ENCODE measurements at regions not wholly inside any gene's neighbourhood (a gene's known extent, or its start where the extent isn't known, plus 50 kb on each side); places are given as distances from the start of the nearest gene placed in this dataset.

- no peaks in the 10 kb centered on the region for H3K9me2 ChIP-seq (replicated peaks; ENCODE audit: low read length)
- no peaks in the 10 kb centered on the region for H3K9me3 ChIP-seq (ENCODE audit: low read length)
- H3K36me3 ChIP-seq (ENCODE audit: low read depth, low read length) = no peaks in the 10 kb centered on the region
- DNase-seq (no peak), ATAC-seq (no peak)
- H2AFZ ChIP-seq (ENCODE audit: low read length) = no peak overlapping the region
- no peak overlapping the region for H3K4me2 ChIP-seq (ENCODE audit: low read length)
- ChIA-PET POLR2A (ENCODE audit: unreplicated experiment) (no interaction called here), CTCF (no interaction called here)
- H3K27ac ChIP-seq (ENCODE audit: low read length) = no peak overlapping the region
- H3K4me1 ChIP-seq (ENCODE audit: insufficient read depth, low read length) = no peaks in the 10 kb centered on the region
- no peak overlapping the region for H3K9ac ChIP-seq (ENCODE audit: low read length)
- no peaks in the 10 kb centered on the region for H3F3A ChIP-seq (ENCODE audit: low read length, unreplicated experiment)
- no peaks in the 10 kb centered on the region for H3K27me3 ChIP-seq (ENCODE audit: low read length)
- no peak overlapping the region for H3K4me3 ChIP-seq (ENCODE audit: low read length)
- no TSS peak for BruUV-seq (replicated peaks)
- intact Hi-C loops (cut with micrococcal nuclease) = no loop called here
- TF ChIP-seq EZH2phosphoT487 (IDR thresholded peaks at IDR 0.05; ENCODE audit: borderline replicate concordance, low read length) (no peak), EZH2 (IDR thresholded peaks at IDR 0.05; ENCODE audit: low read length, unreplicated experiment) (no peak), CTCF (conservative IDR thresholded peaks at IDR 0.05; ENCODE audit: low read depth, low read length) (no peak)
- H4K20me1 ChIP-seq (ENCODE audit: low read length) = no peaks in the 10 kb centered on the region
- H3K79me2 ChIP-seq (ENCODE audit: low read length) = no peaks in the 10 kb centered on the region
Measured at GRCh38 chr6:55969526-55969925, 94.1 kb upstream of the BMP5 start.

GRCh38 chr6:55968926-55969325 is 93.5 kb upstream of the BMP5 start:
- no peaks in the 10 kb centered on the region for H3K27me3 ChIP-seq (ENCODE audit: low read length)
- no peak for TF ChIP-seq EZH2 (IDR thresholded peaks at IDR 0.05; ENCODE audit: low read length, unreplicated experiment)
- no peak for TF ChIP-seq EZH2phosphoT487 (IDR thresholded peaks at IDR 0.05; ENCODE audit: borderline replicate concordance, low read length)
- TF ChIP-seq CTCF (conservative IDR thresholded peaks at IDR 0.05; ENCODE audit: low read depth, low read length) = no peak
- DNase-seq (no peak), ATAC-seq (no peak)
- no peaks in the 10 kb centered on the region for H3K9me3 ChIP-seq (ENCODE audit: low read length)
- BruUV-seq (replicated peaks) = no TSS peak
- H4K20me1 ChIP-seq (ENCODE audit: low read length) = no peaks in the 10 kb centered on the region
- H3K79me2 ChIP-seq (ENCODE audit: low read length) = no peaks in the 10 kb centered on the region
- H3K4me2 ChIP-seq (ENCODE audit: low read length) = no peak overlapping the region
- H3K4me3 ChIP-seq (ENCODE audit: low read length) = no peak overlapping the region
- H2AFZ ChIP-seq (ENCODE audit: low read length) = no peak overlapping the region
- POLR2A ChIA-PET (ENCODE audit: unreplicated experiment) = no interaction called here
- no peaks in the 10 kb centered on the region for H3K36me3 ChIP-seq (ENCODE audit: low read depth, low read length)
- H3F3A ChIP-seq (ENCODE audit: low read length, unreplicated experiment) = no peaks in the 10 kb centered on the region
- H3K4me1 ChIP-seq (ENCODE audit: insufficient read depth, low read length) = no peaks in the 10 kb centered on the region
- H3K27ac ChIP-seq (ENCODE audit: low read length) = no peak overlapping the region
- H3K9me2 ChIP-seq (replicated peaks; ENCODE audit: low read length) = no peaks in the 10 kb centered on the region
- H3K9ac ChIP-seq (ENCODE audit: low read length) = no peak overlapping the region
- CTCF ChIA-PET = no interaction called here
- intact Hi-C loops (cut with micrococcal nuclease) = no loop called here

- TF ChIP-seq EZH2phosphoT487 (IDR thresholded peaks at IDR 0.05; ENCODE audit: borderline replicate concordance, low read length) = no peak
- no peak for TF ChIP-seq CTCF (conservative IDR thresholded peaks at IDR 0.05; ENCODE audit: low read depth, low read length)
- no peak for TF ChIP-seq EZH2 (IDR thresholded peaks at IDR 0.05; ENCODE audit: low read length, unreplicated experiment)
- ChIA-PET POLR2A (ENCODE audit: unreplicated experiment) (no interaction called here), CTCF (interaction anchor here (0.6 kb wide), 1 partner anchor 215 kb away, joined by 3 read pairs; no protein-coding TSS in a partner anchor)
- intact Hi-C loops (cut with micrococcal nuclease) = no loop called here
- Histone ChIP-seq H3K4me1 (ENCODE audit: insufficient read depth, low read length) (no peaks in the 10 kb centered on the region), H3K9me2 (replicated peaks; ENCODE audit: low read length) (no peaks in the 10 kb centered on the region), H2AFZ (ENCODE audit: low read length) (no peak overlapping the region), H3K36me3 (ENCODE audit: low read depth, low read length) (no peaks in the 10 kb centered on the region), H3K9me3 (ENCODE audit: low read length) (no peaks in the 10 kb centered on the region), H4K20me1 (ENCODE audit: low read length) (no peaks in the 10 kb centered on the region), H3K27ac (ENCODE audit: low read length) (no peak overlapping the region), H3F3A (ENCODE audit: low read length, unreplicated experiment) (no peaks in the 10 kb centered on the region), H3K4me2 (ENCODE audit: low read length) (no peak overlapping the region), H3K79me2 (ENCODE audit: low read length) (no peaks in the 10 kb centered on the region), H3K4me3 (ENCODE audit: low read length) (no peak overlapping the region), H3K27me3 (ENCODE audit: low read length) (no peaks in the 10 kb centered on the region), H3K9ac (ENCODE audit: low read length) (no peak overlapping the region)
- no TSS peak for BruUV-seq (replicated peaks)
- ATAC-seq = no peak
- DNase-seq = no peak
Measured at GRCh38 chr6:55964136-55964535, 88.7 kb upstream of the BMP5 start.
